GM21529 (cell line): ENCODE measurements at regions not wholly inside any gene's neighbourhood (a gene's known extent, or its start where the extent isn't known, plus 50 kb on each side); places are given as distances from the start of the nearest gene placed in this dataset.
"Not testable (repeated sequence)": the region's sequence is repeated elsewhere in the genome, so short reads cannot be mapped to it uniquely, and the experiment has no call there.

Source experiments
- ATAC-seq: cut with Tn5 transposase; IDR thresholded peaks from one replicate; pipeline ENCODE4 v1.9.1; 2021; ENCODE audit not compliant: unreplicated experiment

- not testable (repeated sequence) for ATAC-seq
Measured at GRCh38 chrX:89539150-89539549, 382.6 kb upstream of the TGIF2LX start.

DNA sequence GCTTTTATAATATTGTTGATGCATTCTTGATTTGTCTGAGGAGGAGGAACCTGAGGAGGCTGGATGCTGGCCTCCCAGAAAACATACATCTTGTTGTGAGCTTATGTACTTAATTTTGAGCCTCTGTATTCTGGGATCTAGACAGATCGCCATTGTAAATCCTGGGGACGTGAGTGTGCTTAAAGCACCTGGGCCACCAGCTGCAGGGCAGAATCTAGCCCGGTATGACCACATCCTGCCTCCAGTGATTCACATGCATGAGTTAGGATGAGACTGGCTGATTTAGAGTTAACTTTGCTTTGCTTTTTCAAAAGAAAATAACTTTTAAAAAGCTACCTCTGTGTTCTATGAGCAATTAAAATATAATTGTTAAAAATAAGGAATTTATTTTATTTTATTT lies 364.6 kb upstream of the TGIF2LX start:
- ATAC-seq = not testable (repeated sequence)

DNA sequence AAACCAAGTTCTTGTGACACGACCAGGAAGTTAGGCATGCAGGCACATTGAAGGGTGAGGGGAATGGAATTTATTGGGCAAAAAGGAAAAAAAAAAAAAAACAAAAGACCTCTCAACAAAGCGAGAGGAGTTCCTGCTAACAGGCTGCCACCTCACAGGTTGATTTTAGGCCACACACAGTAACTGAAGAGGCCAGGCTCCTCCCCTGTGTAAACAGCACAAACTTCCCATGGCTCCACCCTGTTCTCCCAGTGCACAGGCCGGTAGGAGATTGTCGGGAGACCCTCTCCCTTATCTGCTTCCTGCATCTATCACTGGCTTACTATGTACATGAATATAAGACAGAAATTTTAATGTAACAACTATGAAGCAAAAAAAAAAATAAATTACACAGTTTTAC lies 359.6 kb upstream of the TGIF2LX start:
- not testable (repeated sequence) for ATAC-seq

- not testable (repeated sequence) for ATAC-seq
Measured at GRCh38 chrX:89563107-89563506, 358.6 kb upstream of the TGIF2LX start.

DNA sequence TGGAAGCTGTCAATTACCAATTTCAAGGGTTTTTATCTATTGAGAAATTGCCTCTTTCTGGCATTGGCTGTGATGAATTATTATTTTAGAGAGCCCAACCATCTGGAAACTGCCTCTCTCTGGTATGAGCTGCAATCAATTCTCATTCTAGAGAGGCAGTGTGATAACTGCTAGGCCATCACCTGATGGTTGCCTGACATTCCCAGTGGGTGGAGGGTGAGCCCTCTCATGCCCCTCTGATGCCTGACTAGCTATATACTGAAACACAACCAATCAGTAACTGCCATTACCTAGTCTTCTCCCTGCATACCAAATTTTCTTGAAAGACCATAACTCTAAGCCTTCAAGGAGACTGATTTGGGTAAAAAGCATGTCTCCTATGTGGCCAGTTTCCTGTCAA lies 353.9 kb upstream of the TGIF2LX start:
- ATAC-seq = not testable (repeated sequence)

GRCh38 chrX:89581868-89582267 lies 339.8 kb upstream of the TGIF2LX start:
- ATAC-seq = not testable (repeated sequence)

DNA sequence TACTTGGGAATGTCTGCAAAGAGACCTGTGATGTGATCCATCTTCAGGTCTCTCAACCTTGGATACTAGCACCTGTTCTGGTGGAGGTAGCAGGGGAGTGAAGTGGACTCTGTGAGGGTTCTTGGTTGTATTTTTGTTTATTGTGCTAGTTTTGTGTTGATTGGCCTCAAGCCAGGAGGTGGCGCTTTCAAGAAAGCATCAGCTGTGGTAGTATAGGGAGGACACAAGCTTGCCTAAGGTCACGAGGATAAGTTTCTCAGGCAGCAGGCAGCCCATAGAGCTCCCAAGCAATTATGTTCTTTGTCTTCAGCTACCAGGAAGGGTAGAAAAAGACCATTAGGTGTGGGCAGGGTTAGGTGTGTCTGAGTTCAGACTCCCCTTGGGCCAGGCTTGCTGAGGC lies 289.9 kb upstream of the TGIF2LX start:
- ATAC-seq = not testable (repeated sequence)

DNA sequence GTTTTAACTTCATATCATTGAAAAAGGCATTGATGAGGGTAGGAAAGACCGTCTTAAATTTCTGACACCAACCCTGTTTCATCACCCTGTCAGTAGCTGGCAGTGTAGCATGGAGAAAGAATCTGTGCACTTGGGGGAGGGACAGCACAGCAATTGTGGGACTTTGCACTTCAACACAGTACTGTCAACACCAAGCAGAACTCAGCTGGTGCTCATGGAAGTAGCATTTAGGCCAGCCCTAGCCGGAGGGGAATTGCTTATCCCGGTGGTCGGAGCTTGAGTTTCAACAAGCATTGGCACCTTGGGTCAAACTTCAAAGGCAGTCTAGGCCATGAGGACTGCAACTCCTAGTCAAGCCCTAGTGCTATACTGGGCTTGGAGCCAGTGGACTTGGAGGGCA lies 285.8 kb upstream of the TGIF2LX start:
- not testable (repeated sequence) for ATAC-seq

GRCh38 chrX:89658662-89659061 lies 263.0 kb upstream of the TGIF2LX start:
- ATAC-seq = not testable (repeated sequence)

DNA sequence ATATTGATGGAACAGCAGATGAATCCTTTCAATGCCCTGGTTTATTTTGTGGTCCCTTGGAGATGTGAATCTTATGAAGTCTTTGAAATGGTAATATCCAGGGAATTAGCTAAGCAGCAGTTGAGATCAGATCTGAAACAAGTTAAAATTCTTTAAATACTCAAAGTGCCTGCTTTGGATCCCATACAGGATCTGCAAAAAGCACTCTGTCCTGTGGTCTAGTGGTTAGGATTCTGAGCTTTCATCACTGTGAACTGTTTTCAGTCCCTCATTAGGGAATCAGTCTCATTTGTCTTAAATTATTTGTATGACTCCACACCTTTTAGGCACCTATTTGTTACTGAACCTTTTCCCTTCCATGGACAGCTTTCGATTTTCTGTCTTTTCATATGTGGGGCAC lies 215.2 kb upstream of the TGIF2LX start:
- ATAC-seq = not testable (repeated sequence)

DNA sequence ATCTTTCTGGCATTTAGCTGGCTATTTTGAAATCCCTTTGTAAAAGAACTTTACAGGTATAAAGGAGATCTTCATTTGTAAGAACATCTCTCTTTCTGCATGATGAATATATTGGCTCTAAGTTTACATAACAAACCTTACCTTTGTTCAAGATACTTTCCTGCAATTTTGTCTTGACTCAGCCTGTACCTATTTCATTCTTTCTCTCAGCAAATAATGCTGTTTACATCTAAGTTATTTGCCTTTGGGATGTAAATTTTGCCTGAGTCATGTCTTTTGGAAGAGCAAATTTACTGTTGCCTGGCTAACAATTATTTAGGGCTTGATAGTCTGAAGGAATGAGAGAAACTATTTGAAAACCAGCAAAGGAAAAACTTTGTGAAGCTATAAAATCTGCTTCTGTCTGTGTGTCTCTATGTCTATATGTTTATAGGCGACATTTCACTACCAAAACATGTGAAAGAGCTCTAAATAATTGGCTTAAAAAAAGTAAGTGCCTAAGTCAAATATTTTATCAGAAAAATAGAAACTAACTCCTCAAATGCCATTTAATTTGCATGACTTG lies 214.3 kb upstream of the TGIF2LX start:
- not testable (repeated sequence) for ATAC-seq

DNA sequence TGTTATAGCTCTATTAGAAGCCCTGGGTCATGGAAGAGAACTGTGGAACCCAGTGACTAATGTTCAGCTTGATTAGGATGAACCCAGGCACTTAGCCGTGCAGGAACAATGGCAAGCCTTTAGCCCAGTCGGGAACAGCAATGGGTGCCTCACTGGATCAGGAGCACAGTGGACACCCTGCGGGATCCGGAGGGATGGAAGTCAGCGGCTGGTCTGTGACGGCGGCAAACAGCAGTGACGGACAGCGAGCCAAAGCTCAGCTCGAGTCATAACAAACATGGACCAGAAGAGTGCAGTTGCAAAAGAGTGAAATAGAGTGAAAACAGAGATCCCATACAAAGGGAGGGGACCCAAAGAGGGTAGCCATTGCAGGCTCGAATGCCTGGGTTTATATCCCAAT lies 187.3 kb upstream of the TGIF2LX start:
- not testable (repeated sequence) for ATAC-seq

- ATAC-seq = not testable (repeated sequence)
Measured at GRCh38 chrX:89756466-89756865, 165.2 kb upstream of the TGIF2LX start.

GRCh38 chrX:89757767-89758166 lies 163.9 kb upstream of the TGIF2LX start:
- not testable (repeated sequence) for ATAC-seq

GRCh38 chrX:89759076-89759685 lies 162.5 kb upstream of the TGIF2LX start:
- not testable (repeated sequence) for ATAC-seq

GRCh38 chrX:89771639-89772038 lies 150.1 kb upstream of the TGIF2LX start:
- not testable (repeated sequence) for ATAC-seq

GRCh38 chrX:89811440-89811839 lies 110.3 kb upstream of the TGIF2LX start:
- not testable (repeated sequence) for ATAC-seq

DNA sequence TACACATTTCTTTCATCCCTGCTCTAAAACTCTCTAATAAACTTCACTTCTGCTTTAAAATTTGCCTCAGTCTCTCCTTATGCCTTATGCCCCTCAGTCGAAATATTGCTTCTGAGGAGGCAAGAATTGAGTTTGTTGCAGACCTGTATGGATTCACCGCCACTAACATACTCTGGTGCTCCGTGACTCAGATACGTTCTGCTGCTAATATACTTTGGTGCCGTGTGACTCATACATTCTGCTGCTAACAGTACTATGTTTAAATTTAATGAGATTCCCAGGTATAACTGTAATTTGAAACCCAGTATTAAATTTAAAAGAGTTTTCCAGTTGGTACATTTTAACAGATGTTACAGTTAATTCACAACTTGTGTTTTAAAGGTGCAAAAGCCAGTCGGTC lies 82.0 kb upstream of the TGIF2LX start:
- not testable (repeated sequence) for ATAC-seq

GRCh38 chrX:89871662-89872061 lies 50.0 kb upstream of the TGIF2LX start:
- ATAC-seq = peak; percentile 92
